Muscle of leg (tissue), 3 donors: ENCODE measurements at regions not wholly inside any gene's neighbourhood (a gene's known extent, or its start where the extent isn't known, plus 50 kb on each side); places are given as distances from the start of the nearest gene placed in this dataset.

Experiments
- DNase-seq: peaks from one replicate; pipeline ENCODE4 v3.0.0; 2013
- H3K27ac ChIP-seq: one replicate; pipeline ENCODE4 v1.5.1; 2013; ENCODE audit warnings: mild to moderate bottlenecking, low read length, control low read depth
- H3K27me3 ChIP-seq: one replicate; pipeline ENCODE4 v1.6.1; 2013; ENCODE audit warnings: low read length; ENCODE audit not compliant: control insufficient read depth, insufficient read depth
- H3K36me3 ChIP-seq: one replicate; pipeline ENCODE4 v1.6.1; 2013; ENCODE audit warnings: low read length; ENCODE audit not compliant: control insufficient read depth, insufficient read depth
- H3K4me1 ChIP-seq: one replicate; pipeline ENCODE4 v1.6.1; 2013; ENCODE audit warnings: low read length; ENCODE audit not compliant: control insufficient read depth, insufficient read depth
- H3K4me3 ChIP-seq: one replicate; pipeline ENCODE4 v1.5.1; 2013; ENCODE audit warnings: low read length, control low read depth
- H3K9me3 ChIP-seq: replicated peaks from 2 replicates; pipeline ENCODE4 v1.6.1; 2013; ENCODE audit warnings: low read depth, low read length; ENCODE audit not compliant: control insufficient read depth
- WGBS: methylation state at CpG from one replicate; pipeline ENCODE4 v1.1.5; 2013; ENCODE audit warnings: missing lambda C conversion rate; ENCODE audit not compliant: insufficient coverage; 5-methylcytosine and 5-hydroxymethylcytosine counted together

- Histone ChIP-seq H3K9me3 (peaks cover 13% of the 10 kb centered on the region), H3K27me3 (no peaks in the 10 kb centered on the region), H3K36me3 (no peaks in the 10 kb centered on the region), H3K4me3 (no peak overlapping the region), H3K27ac (no peak overlapping the region), H3K4me1 (peaks cover 15% of the 10 kb centered on the region)
- WGBS = 84% methylated on average over 2 of the region's 7 CpGs
- no peak for DNase-seq
Observed at GRCh38 chr2:43019536-43020183, 206.7 kb downstream of the ZFP36L2 start.

DNA sequence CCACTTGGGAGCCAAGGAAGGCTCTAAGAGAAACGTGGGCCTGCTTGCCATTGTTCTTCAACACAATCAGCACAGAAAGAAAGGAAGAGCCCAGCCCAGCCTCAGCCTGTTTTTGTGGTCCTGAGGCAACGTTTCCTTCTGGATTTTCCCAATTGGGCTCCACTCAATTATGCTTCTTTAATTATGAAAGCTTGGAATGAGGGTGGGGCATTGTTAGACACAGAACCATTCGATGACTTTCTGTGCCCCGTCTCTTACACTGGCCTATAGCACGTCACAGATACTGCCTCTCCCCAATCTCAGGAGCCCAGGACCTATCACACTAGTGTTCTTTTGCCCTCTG, 207.4 kb downstream of the ZFP36L2 start:
- Histone ChIP-seq H3K36me3 (no peaks in the 10 kb centered on the region), H3K27me3 (no peaks in the 10 kb centered on the region), H3K4me1 (peaks cover 8% of the 10 kb centered on the region), H3K9me3 (peaks cover 13% of the 10 kb centered on the region), H3K27ac (peak overlapping the region; percentile 29), H3K4me3 (no peak overlapping the region)
- DNase-seq = no peak
- WGBS = no CpG with 5 or more reads among the region's 5 CpGs

DNA sequence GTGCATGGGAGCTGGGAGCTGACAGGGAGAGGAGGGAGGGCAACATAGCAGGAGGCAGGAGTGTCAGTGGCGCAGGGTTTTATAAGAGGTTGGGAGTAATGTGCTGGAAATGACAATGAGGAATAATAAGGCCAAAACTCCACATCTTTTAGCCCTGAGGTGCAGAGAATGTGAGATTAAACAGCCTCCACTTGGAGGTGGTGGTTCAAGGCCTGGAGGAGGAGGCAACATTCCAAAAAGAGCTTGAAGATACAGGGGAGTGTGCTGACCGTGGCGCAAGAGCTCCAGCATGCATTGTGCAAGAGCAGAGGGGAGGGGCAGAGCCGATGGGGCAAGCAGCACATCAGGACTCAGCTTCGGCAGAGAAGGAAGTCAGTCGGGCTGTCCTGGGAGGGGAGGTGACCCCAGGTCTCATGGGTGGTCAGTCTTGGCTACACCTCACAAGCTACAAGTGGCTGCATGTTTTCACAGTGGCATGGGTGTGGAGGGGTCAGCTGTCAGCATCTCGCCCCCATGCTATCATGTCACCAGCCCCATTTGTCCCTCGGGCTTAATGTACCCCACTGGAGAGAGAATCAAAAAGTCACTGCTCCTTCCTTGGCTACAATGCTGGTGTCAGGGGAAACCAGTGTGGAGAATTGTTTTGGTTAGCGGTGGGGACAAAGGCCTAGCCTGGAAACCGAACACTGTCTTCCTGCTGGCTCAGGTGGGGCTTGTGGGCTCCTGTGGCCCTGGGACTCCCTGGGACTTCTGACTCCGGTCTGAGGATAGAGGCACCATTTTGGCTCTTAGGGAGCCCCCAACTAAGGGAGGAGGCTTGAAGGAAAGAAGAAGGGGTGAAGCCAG, 208.0 kb downstream of the ZFP36L2 start:
- Histone ChIP-seq H3K36me3 (no peaks in the 10 kb centered on the region), H3K27ac (peak overlapping the region; percentile 29), H3K4me3 (no peak overlapping the region), H3K4me1 (peaks cover 7% of the 10 kb centered on the region), H3K27me3 (no peaks in the 10 kb centered on the region), H3K9me3 (peaks cover 13% of the 10 kb centered on the region)
- WGBS = 52% methylated on average over 8 of the region's 11 CpGs
- DNase-seq = peak; percentile 70

GRCh38 chr2:43013821-43014345, 212.5 kb downstream of the ZFP36L2 start:
- Histone ChIP-seq H3K4me1 (peaks cover 7% of the 10 kb centered on the region), H3K27me3 (no peaks in the 10 kb centered on the region), H3K27ac (no peak overlapping the region), H3K9me3 (no peaks in the 10 kb centered on the region), H3K36me3 (no peaks in the 10 kb centered on the region), H3K4me3 (no peak overlapping the region)
- DNase-seq = no peak
- WGBS = 67% methylated on average over 1 of the region's 4 CpGs

- no CpG with 5 or more reads among the region's 2 CpGs for WGBS
- no peak overlapping the region for H3K27ac ChIP-seq
- DNase-seq = no peak
- H3K9me3 ChIP-seq = peaks cover 3% of the 10 kb centered on the region
- no peaks in the 10 kb centered on the region for H3K27me3 ChIP-seq
- no peak overlapping the region for H3K4me3 ChIP-seq
- no peaks in the 10 kb centered on the region for H3K36me3 ChIP-seq
- no peaks in the 10 kb centered on the region for H3K4me1 ChIP-seq
Observed at GRCh38 chr2:43012966-43013365, 213.4 kb downstream of the ZFP36L2 start.

DNA sequence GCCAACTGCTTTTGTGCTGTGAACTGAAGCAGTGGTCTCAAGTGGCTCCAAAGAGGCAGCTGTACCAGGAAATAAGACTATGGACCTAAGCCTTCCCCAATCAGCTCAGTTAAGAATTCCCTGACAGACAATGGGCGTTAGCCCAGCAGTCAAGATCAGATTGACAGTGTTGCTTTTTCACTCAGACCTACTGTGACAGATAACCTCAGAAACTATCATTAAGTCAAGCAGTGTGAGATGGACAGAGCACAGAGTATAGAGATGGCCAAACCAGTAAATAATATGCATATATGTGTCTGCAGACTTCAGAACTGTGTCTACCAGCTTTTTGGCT, 215.3 kb downstream of the ZFP36L2 start:
- DNase-seq = no peak
- Histone ChIP-seq H3K27me3 (no peaks in the 10 kb centered on the region), H3K4me3 (no peak overlapping the region), H3K36me3 (no peaks in the 10 kb centered on the region), H3K4me1 (no peaks in the 10 kb centered on the region), H3K9me3 (peaks cover 3% of the 10 kb centered on the region), H3K27ac (no peak overlapping the region)
- no CpG with 5 or more reads among the region's 1 CpG for WGBS

DNA sequence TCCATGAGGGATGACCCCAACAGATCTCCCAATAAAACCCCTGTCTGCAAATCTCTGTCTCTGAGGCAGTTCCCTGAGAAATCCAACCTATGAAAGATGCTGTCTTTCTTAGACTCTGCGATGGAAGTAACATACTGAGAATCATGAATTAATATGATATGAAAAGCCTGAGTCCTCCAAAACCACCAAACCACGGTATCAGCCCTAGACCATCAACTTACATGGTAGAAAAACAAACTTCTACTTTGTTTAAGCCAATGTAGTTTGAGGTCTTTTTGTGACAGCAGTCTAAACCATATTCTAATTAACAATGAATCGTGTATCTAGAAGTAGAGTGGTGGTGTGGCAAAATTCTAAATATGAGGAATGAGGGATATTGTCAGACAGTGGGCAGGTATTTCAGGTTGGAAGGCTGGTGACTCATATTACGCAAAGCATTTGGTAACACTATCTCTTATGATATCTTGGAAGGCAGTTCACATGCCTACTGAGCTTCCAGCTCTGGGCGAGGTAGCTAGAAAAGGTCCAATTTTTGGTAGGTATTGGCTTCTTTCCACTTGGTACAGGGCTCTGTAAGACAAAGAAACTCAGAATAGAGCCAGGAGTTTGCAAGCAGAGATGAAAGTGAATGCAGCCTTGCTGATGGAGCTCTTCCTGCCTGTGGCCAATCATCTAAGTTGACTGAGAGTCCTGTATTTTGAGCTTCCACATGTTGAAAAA, 215.8 kb downstream of the ZFP36L2 start:
- DNase-seq = no peak
- no peak overlapping the region for H3K4me3 ChIP-seq
- peaks cover 5% of the 10 kb centered on the region for H3K4me1 ChIP-seq
- WGBS = 90% methylated on average over 1 of the region's 5 CpGs
- H3K36me3 ChIP-seq = no peaks in the 10 kb centered on the region
- no peak overlapping the region for H3K27ac ChIP-seq
- peaks cover 3% of the 10 kb centered on the region for H3K9me3 ChIP-seq
- no peaks in the 10 kb centered on the region for H3K27me3 ChIP-seq

DNA sequence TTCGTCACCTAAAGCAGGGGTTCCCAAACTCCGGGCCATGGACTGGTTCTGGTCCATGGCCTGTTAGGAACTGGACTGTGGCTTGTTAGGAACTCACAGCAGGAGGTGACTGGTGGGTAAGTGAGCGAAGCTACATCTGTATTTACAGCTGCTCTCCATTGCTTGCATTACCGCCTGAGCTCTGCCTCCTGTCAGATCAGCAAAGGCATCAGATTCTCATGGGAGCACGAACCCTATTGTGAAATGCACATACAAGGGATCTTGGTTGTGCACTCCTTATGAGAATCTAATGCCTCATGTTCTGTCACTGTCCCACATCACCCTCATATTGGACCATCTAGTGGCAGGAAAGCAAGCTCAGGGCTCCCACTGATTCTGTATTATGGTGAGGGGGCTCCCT, 217.0 kb downstream of the ZFP36L2 start:
- no peaks in the 10 kb centered on the region for H3K36me3 ChIP-seq
- no peak overlapping the region for H3K27ac ChIP-seq
- WGBS = 93% methylated on average over 4 of the region's 5 CpGs
- H3K4me3 ChIP-seq = no peak overlapping the region
- H3K9me3 ChIP-seq = peaks cover 3% of the 10 kb centered on the region
- peaks cover 13% of the 10 kb centered on the region for H3K4me1 ChIP-seq
- DNase-seq = no peak
- H3K27me3 ChIP-seq = no peaks in the 10 kb centered on the region

DNA sequence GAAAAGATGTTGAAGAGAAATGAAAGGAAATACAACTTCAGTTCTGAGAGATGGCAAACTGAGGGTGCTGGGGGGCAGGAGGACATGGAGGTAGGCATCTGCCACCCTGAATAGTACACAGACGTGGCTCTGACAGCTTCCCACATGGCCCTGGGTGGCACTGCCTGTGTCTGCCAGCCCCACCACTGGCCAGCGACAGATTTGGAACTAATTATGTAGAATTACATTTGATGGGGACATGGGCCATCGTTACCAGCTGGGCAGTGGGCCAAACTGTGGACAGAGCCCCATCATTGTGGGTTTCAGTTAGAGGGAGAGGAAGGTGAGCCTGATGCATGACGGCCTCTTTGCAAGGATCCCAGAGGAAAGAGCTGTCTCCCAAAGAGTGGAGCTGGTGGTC, 216.0 kb upstream of the HAAO start:
- DNase-seq = no peak
- Histone ChIP-seq H3K36me3 (no peaks in the 10 kb centered on the region), H3K9me3 (peaks cover 3% of the 10 kb centered on the region), H3K4me1 (peaks cover 13% of the 10 kb centered on the region), H3K27ac (no peak overlapping the region), H3K4me3 (no peak overlapping the region), H3K27me3 (no peaks in the 10 kb centered on the region)
- 79% methylated on average over 3 of the region's 4 CpGs for WGBS

- 100% methylated on average over 1 of the region's 2 CpGs for WGBS
- peaks cover 3% of the 10 kb centered on the region for H3K9me3 ChIP-seq
- no peaks in the 10 kb centered on the region for H3K36me3 ChIP-seq
- H3K4me1 ChIP-seq = peaks cover 13% of the 10 kb centered on the region
- H3K27ac ChIP-seq = no peak overlapping the region
- no peaks in the 10 kb centered on the region for H3K27me3 ChIP-seq
- no peak for DNase-seq
- H3K4me3 ChIP-seq = no peak overlapping the region
Observed at GRCh38 chr2:43007901-43008300, 215.5 kb upstream of the HAAO start.
